ENCODE measurements at regions not wholly inside any gene's neighbourhood (a gene's known extent, or its start where the extent isn't known, plus 50 kb on each side); places are given as distances from the start of the nearest gene placed in this dataset.
"Not testable (repeated sequence)": the region's sequence is repeated elsewhere in the genome, so short reads cannot be mapped to it uniquely, and the experiment has no call there.

DNA sequence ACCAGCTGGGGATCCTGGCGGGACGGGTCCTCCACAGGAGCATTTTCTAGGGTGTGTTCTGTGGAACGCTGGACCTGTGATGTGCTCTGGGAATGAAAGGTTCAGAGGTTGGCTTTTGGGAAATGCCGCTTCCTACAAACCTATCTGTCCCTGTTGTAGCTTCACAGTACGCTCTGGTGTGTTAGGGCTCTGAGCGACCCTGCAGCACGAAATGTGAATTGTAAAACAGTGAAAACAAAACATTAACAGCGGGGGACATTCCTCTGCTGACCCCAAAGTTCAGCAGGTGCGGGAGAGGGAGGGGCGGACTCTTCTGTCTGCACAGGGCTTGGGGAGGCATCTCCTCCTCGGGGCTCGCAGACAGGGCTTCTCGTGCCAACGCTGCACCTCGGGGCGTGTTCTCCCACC is 155.9 kb downstream of the NRN1 start:
- DNase-seq (ENCODE audit: missing footprints): no peak
- ATAC-seq: peak; percentile 4
- intact Hi-C loops (cut with DNase I): no loop called here

DNA sequence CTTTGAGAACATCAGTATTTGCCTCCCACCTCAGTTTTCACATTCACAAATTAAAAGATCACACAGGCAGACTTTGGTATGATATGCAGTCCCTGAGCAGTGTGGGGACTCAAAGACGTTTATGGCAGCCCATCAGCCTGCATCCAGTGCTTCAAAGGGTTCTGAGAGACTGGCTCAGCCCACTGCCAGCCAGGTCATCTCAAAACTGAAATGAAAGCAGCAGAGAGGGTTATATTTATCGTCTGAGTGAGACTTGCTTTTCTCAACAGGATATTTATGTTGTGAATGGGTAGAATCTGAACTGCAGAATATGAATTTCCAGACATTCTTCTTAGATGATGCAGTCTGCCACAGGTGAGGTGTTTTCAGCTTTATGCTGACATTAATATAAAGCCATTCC is 159.8 kb downstream of the NRN1 start:
- DNase-seq (ENCODE audit: missing footprints) (no peak), ATAC-seq (no peak)
- intact Hi-C loops (cut with DNase I): no loop called here

- intact Hi-C loops (cut with DNase I): no loop called here
- ATAC-seq (no peak), DNase-seq (ENCODE audit: missing footprints) (no peak)
Observed at GRCh38 chr6:5846335-5846734, 160.4 kb downstream of the NRN1 start.

DNA sequence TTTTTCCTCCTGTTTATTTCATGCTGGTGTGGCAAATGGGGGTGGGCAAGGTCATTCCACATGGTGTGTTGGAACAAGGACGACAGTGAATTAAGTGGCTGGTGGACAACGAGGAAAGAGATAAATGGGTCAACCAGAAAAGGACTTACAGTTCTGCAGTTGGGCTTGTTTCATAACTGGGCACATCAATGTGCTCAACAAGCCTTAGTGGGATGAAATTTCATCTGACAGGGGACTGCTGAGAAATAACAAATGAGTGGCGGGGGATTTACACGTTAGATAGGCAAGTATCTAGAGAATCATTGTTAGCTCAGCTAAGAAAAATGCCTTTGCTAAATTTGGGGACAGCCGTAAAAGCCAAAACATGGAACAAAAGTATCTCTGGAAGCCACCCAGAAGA is 163.6 kb downstream of the NRN1 start:
- ATAC-seq (no peak), DNase-seq (ENCODE audit: missing footprints) (no peak)
- intact Hi-C loops (cut with DNase I): no loop called here

GRCh38 chr6:5840734-5841390 is 165.9 kb downstream of the NRN1 start:
- no peak for DNase-seq (ENCODE audit: missing footprints)
- no peak for ATAC-seq
- intact Hi-C loops (cut with DNase I): no loop called here

DNA sequence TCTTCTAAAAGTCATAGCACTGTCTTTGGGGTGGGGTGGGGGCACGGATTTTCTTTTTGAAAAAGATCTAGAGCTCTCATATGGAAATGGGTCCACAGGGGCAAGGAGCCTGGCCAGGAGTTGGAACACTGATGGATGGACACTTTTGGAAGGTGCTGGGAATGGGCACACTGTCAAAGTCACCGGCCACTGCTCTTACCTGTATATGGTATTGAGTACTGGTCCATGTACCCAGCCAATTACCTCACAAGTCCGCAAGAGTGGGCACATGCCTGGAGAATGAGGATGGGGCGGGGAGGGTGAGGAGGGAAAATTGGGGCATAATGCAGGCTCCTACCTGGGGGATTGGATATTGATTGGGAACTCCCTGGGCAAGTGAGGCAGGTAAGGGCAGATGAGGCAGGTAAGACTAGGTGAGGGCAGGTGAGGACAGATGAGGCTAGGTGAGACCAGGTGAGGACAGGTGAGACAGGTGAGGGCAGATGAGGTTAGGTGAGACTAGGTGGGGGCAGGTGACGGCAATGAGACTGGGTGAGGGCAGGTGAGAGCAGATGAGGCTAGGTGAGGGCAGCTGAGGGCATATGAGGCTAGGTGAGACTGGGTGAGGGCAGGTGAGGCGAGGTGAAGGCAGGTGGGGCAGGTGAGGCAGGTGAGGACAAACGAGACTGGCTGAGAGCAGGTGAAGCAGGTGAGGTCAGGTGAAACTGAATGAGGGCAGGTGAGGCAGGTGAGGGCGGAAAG is 167.9 kb downstream of the NRN1 start:
- intact Hi-C loops (cut with DNase I): no loop called here
- no peak for ATAC-seq
- no peak for DNase-seq (ENCODE audit: missing footprints)

DNA sequence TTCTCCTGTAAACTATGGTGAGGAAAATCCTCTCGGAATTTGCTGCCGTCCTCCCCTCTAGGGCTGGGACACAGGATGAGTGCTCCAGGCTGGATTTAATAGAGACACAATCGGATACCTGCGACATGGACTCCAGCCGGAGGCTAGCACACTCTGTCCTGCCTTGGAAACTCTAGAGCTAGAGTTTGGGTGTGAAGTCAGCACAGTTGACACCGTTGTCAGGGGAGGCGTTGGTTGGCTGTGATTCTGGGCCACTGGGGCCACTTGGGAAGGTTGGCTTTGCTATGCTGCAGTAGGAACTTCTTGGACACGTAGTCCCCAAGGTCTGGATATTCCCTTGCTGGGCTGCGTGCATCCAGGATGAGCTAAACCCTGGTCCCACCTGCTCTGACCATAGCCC is 169.4 kb downstream of the NRN1 start:
- ATAC-seq (no peak), DNase-seq (ENCODE audit: missing footprints) (no peak)
- intact Hi-C loops (cut with DNase I): no loop called here

GRCh38 chr6:5836597-5836996 is 170.1 kb downstream of the NRN1 start:
- intact Hi-C loops (cut with DNase I); DNase-seq (ENCODE audit: missing footprints); ATAC-seq: not testable (repeated sequence)

- intact Hi-C loops (cut with DNase I): no loop called here
- DNase-seq (ENCODE audit: missing footprints) (no peak), ATAC-seq (no peak)
Observed at GRCh38 chr6:5833120-5833519, 173.6 kb downstream of the NRN1 start.

DNA sequence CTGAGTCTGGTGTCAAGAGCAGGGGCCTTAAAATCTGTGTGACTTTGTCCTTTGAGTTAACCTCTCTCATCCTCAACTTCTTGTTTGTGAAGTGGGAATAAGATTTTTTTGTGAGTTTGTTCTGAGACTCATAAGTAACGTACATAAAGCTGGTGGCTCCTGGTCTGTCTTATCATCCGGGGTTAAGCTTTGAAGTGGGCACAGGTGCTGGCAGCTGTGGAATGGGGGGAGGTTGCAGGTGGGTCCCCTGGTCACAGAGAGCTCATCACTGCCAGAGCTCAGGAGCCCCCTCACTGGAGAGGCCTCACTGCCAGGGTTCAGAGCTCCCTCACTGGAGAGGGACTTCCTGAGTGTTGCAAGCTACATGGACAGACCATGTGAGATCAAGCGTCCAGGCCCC is 174.1 kb downstream of the NRN1 start:
- DNase-seq (ENCODE audit: missing footprints) (no peak), ATAC-seq (no peak)
- intact Hi-C loops (cut with DNase I): no loop called here

DNA sequence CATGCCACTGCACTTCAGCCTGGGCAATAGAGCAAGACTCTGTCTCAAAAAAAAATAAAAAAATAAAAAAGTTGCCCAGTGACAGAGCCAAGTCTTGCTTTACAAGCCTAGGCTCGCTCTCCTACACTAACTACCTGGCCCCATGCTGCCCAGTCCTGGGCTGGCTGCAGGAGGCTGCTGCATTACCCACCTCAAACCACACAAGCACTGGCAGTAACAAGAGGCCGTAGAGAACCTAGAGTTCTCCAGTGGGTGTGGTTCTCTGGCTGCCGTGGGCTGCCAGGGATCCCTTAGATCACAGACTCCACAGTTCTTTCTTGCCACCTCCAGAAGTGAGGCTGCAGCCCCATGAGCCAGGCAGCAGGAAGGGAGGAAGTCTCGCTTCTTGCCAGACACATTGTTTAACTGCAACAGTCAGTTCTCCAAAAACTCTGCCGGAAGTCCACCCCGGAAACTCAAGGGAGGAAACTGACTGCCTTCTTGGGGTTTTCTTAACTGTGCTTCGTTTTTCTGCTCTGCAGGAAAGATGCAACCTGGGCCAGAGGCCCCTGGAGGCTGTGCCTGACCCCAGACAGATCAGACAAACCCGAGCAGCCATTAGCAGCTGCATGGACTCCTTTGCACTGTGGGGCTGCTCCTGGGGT is 175.4 kb downstream of the NRN1 start:
- DNase-seq (ENCODE audit: missing footprints); intact Hi-C loops (cut with DNase I): not testable (repeated sequence)
- peak; percentile 65 for ATAC-seq

- intact Hi-C loops (cut with DNase I): no loop called here
- no peak for DNase-seq (ENCODE audit: missing footprints)
- ATAC-seq: no peak
Observed at GRCh38 chr6:5828296-5828695, 178.4 kb downstream of the NRN1 start.

GRCh38 chr6:5827056-5827904 is 179.4 kb downstream of the NRN1 start:
- intact Hi-C loops (cut with DNase I): no loop called here
- no peak for DNase-seq (ENCODE audit: missing footprints)
- ATAC-seq: no peak

DNA sequence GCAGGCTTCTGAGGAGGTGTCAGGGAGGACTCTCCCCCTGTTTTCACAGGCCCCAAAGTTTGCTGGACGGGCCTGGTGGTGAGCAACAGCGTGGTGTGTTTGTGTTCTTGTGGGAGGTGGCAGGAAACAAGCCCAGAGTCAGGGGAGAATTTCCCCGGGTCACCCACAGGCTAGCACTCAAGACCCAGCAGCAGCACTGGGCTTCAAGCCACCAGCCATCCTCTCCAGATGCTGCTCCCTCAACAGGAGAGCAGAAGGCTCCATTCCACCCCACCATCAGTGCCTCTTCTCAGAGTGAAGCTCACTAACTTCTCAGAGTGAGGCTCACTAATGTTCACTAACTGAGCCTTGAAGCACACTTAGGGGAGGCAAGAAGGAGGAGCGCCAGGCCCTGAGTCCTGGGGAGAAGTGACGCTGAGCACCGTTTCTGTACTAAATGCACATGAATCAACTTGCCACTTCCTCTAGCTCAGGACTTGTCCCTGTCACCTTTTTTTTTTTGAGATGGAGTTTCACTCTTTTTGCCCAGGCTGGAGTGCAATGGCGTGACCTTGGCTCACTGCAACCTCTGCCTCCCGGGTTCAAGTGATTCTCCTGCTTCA is 182.2 kb downstream of the NRN1 start:
- intact Hi-C loops (cut with DNase I); ATAC-seq: not testable (repeated sequence)

More for the DNA sequence above, 182.2 kb downstream of the NRN1 start:
- not testable (repeated sequence) for DNase-seq (ENCODE audit: missing footprints)

Measured in Right ventricle myocardium inferior (tissue), 1 donor.